Muscle layer of colon (tissue), 2 donors: ENCODE measurements at regions not wholly inside any gene's neighbourhood (a gene's known extent, or its start where the extent isn't known, plus 50 kb on each side); places are given as distances from the start of the nearest gene placed in this dataset.
"Not testable (repeated sequence)": the region's sequence is repeated elsewhere in the genome, so short reads cannot be mapped to it uniquely, and the experiment has no call there.

Experiments
- H3K27ac ChIP-seq: one replicate; pipeline ENCODE4 v1.7.0; 2013; ENCODE audit warnings: low read depth, mild to moderate bottlenecking, low read length, moderate library complexity
- H3K27me3 ChIP-seq, 2 donors: one replicate each; pipeline ENCODE4 v1.7.0; 2013; ENCODE audit warnings: low read length in 2 of 2, mild to moderate bottlenecking in 2 of 2; ENCODE audit not compliant: insufficient read depth in 2 of 2, control insufficient read depth in 1 of 2
- H3K36me3 ChIP-seq: one replicate; pipeline ENCODE4 v1.7.0; 2013; ENCODE audit warnings: mild to moderate bottlenecking, low read length; ENCODE audit not compliant: insufficient read depth
- H3K4me1 ChIP-seq: one replicate; pipeline ENCODE4 v1.7.0; 2013; ENCODE audit warnings: mild to moderate bottlenecking, low read length; ENCODE audit not compliant: insufficient read depth
- H3K4me3 ChIP-seq, 2 donors: one replicate each; pipeline ENCODE4 v1.7.0; 2013; ENCODE audit warnings: low read length in 2 of 2, low read depth in 1 of 2, mild to moderate bottlenecking in 1 of 2, moderate library complexity in 1 of 2
- H3K9ac ChIP-seq: one replicate; pipeline ENCODE4 v1.7.0; 2013; ENCODE audit warnings: low read length
- H3K9me3 ChIP-seq: one replicate; pipeline ENCODE4 v1.7.0; 2013; ENCODE audit warnings: mild to moderate bottlenecking, low read length
- donor health status: abdominal sarcoma.
- donor health status: Adenocarcinoma of cecum.

- Histone ChIP-seq H3K4me1 (no peaks in the 10 kb centered on the region), H3K27me3 (no peaks in the 10 kb centered on the region), H3K27ac (no peak overlapping the region), H3K4me3 (no peak overlapping the region), H3K9me3 (peaks cover 4% of the 10 kb centered on the region), H3K36me3 (no peaks in the 10 kb centered on the region), H3K9ac (no peak overlapping the region)
Measured at GRCh38 chr3:110984456-110985250, 87.0 kb upstream of the NECTIN3 start.

- Histone ChIP-seq H3K9ac (no peak overlapping the region), H3K9me3 (peaks cover 4% of the 10 kb centered on the region), H3K27me3 (no peaks in the 10 kb centered on the region), H3K27ac (no peak overlapping the region), H3K4me3 (no peak overlapping the region), H3K4me1 (no peaks in the 10 kb centered on the region), H3K36me3 (no peaks in the 10 kb centered on the region)
Measured at GRCh38 chr3:110989446-110989845, 82.2 kb upstream of the NECTIN3 start.

GRCh38 chr3:110995461-110996231, 76.0 kb upstream of the NECTIN3 start:
- Histone ChIP-seq H3K4me3 (no peak overlapping the region), H3K27me3 (no peaks in the 10 kb centered on the region), H3K4me1 (no peaks in the 10 kb centered on the region), H3K36me3 (no peaks in the 10 kb centered on the region), H3K9ac (no peak overlapping the region), H3K9me3 (no peaks in the 10 kb centered on the region), H3K27ac (no peak overlapping the region)

- H3K27me3 ChIP-seq, H3K4me1 ChIP-seq, H3K9me3 ChIP-seq, H3K4me3 ChIP-seq, H3K27ac ChIP-seq, H3K9ac ChIP-seq, H3K36me3 ChIP-seq: not testable (repeated sequence)
Measured at GRCh38 chr3:110998766-110999165, 72.8 kb upstream of the NECTIN3 start.

- H3K27ac ChIP-seq, H3K36me3 ChIP-seq, H3K9me3 ChIP-seq, H3K4me3 ChIP-seq, H3K27me3 ChIP-seq, H3K4me1 ChIP-seq, H3K9ac ChIP-seq: not testable (repeated sequence)
Measured at GRCh38 chr3:111006485-111006884, 65.1 kb upstream of the NECTIN3 start.

GRCh38 chr3:111012388-111013248, 59.0 kb upstream of the NECTIN3 start:
- no peaks in the 10 kb centered on the region for H3K9me3 ChIP-seq
- no peak overlapping the region for H3K4me3 ChIP-seq
- no peaks in the 10 kb centered on the region for H3K27me3 ChIP-seq
- no peak overlapping the region for H3K9ac ChIP-seq
- H3K36me3 ChIP-seq: no peaks in the 10 kb centered on the region
- H3K27ac ChIP-seq: no peak overlapping the region
- no peaks in the 10 kb centered on the region for H3K4me1 ChIP-seq
